Sigmoid colon (tissue), 4 donors: ENCODE measurements at regions not wholly inside any gene's neighbourhood (a gene's known extent, or its start where the extent isn't known, plus 50 kb on each side); places are given as distances from the start of the nearest gene placed in this dataset.

ENCODE experiments used
- CTCF ChIP-seq, 4 experiments: fragments of 450-650 bp in 3 of 4; fragments of 200-600 bp in 1 of 4; IDR thresholded peaks; one replicate each; pipeline ENCODE4 v1.5.1; 2016 to 2019; ENCODE audit warnings: antibody characterized with exemption in 4 of 4, mild to moderate bottlenecking in 3 of 4, moderate library complexity in 2 of 4
- EP300 ChIP-seq, 4 donors: sonication (generic); formaldehyde crosslinking; IDR thresholded peaks; one replicate each; pipeline ENCODE4 v1.6.1; 2017; ENCODE audit warnings: antibody characterized with exemption in 4 of 4
- POLR2A ChIP-seq, 2 donors: fragments of 450-650 bp; IDR thresholded peaks; one replicate each; pipeline ENCODE4 v1.6.1; 2016; ENCODE audit warnings: antibody characterized with exemption in 2 of 2, mild to moderate bottlenecking in 2 of 2, moderate library complexity in 2 of 2
- POLR2AphosphoS5 ChIP-seq, 4 donors: sonication (generic); formaldehyde crosslinking; IDR thresholded peaks; one replicate each; pipeline ENCODE4 v1.6.1; 2017; ENCODE audit warnings: antibody characterized with exemption in 4 of 4

GRCh38 chr14:89650077-89650978 lies 233.3 kb upstream of the FOXN3 start:
- TF ChIP-seq CTCF (IDR thresholded peaks at IDR 0.05) (no peak), POLR2A (IDR thresholded peaks at IDR 0.05) (no peak), POLR2AphosphoS5 (IDR thresholded peaks at IDR 0.05) (no peak), EP300 (IDR thresholded peaks at IDR 0.05) (no peak)
